Tibial artery (tissue), 4 donors: ENCODE measurements at regions not wholly inside any gene's neighbourhood (a gene's known extent, or its start where the extent isn't known, plus 50 kb on each side); places are given as distances from the start of the nearest gene placed in this dataset.
"Not testable (repeated sequence)": the region's sequence is repeated elsewhere in the genome, so short reads cannot be mapped to it uniquely, and the experiment has no call there.

ENCODE experiments used
- DNase-seq, 2 donors: peaks; one replicate each; pipeline ENCODE4 v3.0.0-alpha.2; 2019
- H3K27ac ChIP-seq, 2 donors: fragments of 200-600 bp; sonication (generic) in 1 of 2; 1 replicate in 1 of 2; 2 replicates in 1 of 2; pipeline ENCODE4 v1.5.1; 2018 to 2019; ENCODE audit warnings: mild to moderate bottlenecking in 1 of 2
- H3K27me3 ChIP-seq, 2 donors: fragments of 200-600 bp; sonication (generic) in 1 of 2; one replicate each; pipeline versions ENCODE4 v1.5.1 to v1.6.0; 2016 to 2019
- H3K36me3 ChIP-seq, 3 donors: fragments of 200-600 bp; sonication (generic) in 2 of 3; one replicate each; pipeline ENCODE4 v1.5.1; 2016 to 2019; ENCODE audit warnings: mild to moderate bottlenecking in 2 of 3
- H3K4me1 ChIP-seq, 4 donors: fragments of 200-600 bp; sonication (generic) in 2 of 4; 1 replicate in 3 of 4; 2 replicates in 1 of 4; pipeline ENCODE4 v1.5.1; 2016 to 2019
- H3K4me3 ChIP-seq, 2 donors: fragments of 200-600 bp; sonication (generic) in 1 of 2; 1 replicate in 1 of 2; 2 replicates in 1 of 2; pipeline ENCODE4 v1.5.1; 2018 to 2019; ENCODE audit warnings: mild to moderate bottlenecking in 2 of 2
- H3K9me3 ChIP-seq, 3 donors: fragments of 200-600 bp; sonication (generic) in 1 of 3; one replicate each; pipeline ENCODE4 v1.5.1; 2016 to 2019
- intact Hi-C: fragments of 100-400 bp; cut with DNase I; formaldehyde crosslinking; loops from one replicate; pipeline ENCODE4 v1.15.0; 2023; ENCODE audit warnings: low total_unique reads
- TF ChIP-seq, protein P1 (sequence below), 2 experiments: fragments of 200-600 bp in 1 of 2; fragments of 450-650 bp in 1 of 2; IDR thresholded peaks; one replicate each; pipeline ENCODE4 v1.5.1; 2017 to 2019; ENCODE audit warnings: antibody characterized with exemption in 2 of 2, mild to moderate bottlenecking in 1 of 2, moderate library complexity in 1 of 2

DNA sequence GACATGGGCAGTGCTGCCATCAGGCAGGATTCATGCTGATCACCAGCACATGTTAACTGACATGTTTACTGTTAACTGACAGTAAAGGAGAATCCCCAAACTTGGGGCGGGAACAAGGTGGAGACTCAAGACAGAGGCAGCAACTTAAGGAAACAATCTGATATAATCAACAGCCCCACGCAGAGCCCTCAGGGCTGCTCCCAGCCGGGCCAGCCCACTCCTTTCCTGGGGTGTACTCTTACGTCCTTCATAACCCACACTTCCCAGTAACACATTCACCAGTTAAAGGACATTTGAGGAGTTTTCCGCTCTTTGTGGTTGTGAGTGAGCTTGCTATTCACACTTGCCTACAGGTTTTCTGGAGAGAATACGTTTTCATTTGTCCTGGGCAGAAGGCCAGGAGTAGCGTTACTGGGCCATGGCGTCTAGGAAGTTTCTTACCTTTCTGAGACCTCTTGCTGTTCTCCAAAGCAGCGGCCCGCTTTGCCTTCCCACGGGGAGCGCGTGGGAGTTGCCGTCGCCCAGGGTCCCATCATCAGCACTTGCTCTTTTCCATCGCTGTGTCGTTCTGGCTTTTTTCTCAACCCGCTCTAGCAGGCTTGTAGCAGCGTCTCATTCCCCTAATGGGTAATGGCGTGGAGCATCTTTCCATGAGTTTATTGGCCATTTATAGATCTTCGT lies 56.4 kb downstream of the FOXF2 start:
- Histone ChIP-seq H3K27me3 (peaks cover 0 to 34% of the 10 kb centered on the region in 2 donors), H3K4me1 (no peaks in the 10 kb centered on the region), H3K9me3 (peaks cover 0 to 3% (median 3%) of the 10 kb centered on the region in 3 donors), H3K4me3 (no peak overlapping the region), H3K27ac (no peak overlapping the region), H3K36me3 (no peaks in the 10 kb centered on the region)
- DNase-seq = no peak
- intact Hi-C loops = no loop called here
- TF ChIP-seq, protein P1, sequence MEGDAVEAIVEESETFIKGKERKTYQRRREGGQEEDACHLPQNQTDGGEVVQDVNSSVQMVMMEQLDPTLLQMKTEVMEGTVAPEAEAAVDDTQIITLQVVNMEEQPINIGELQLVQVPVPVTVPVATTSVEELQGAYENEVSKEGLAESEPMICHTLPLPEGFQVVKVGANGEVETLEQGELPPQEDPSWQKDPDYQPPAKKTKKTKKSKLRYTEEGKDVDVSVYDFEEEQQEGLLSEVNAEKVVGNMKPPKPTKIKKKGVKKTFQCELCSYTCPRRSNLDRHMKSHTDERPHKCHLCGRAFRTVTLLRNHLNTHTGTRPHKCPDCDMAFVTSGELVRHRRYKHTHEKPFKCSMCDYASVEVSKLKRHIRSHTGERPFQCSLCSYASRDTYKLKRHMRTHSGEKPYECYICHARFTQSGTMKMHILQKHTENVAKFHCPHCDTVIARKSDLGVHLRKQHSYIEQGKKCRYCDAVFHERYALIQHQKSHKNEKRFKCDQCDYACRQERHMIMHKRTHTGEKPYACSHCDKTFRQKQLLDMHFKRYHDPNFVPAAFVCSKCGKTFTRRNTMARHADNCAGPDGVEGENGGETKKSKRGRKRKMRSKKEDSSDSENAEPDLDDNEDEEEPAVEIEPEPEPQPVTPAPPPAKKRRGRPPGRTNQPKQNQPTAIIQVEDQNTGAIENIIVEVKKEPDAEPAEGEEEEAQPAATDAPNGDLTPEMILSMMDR (IDR thresholded peaks at IDR 0.05) = no peak

DNA sequence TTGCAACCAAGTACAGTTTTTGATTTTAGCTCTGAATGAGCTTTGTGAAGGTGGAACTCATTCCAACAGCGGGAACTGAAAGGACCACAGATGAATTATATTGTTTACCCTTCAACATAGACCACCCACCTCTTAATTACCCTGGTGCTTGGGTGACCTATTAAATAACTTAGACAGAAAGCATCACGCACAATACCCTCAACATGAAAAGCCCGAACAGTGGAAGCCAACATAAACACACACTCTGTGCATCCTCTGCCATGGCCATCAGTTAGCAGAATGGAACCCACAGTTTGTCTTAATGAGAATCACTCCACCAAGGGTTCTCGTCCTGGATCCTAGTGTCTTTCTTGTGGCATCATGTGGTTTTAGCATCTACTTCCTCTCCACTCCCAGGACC lies 60.5 kb downstream of the FOXF2 start:
- Histone ChIP-seq H3K4me1 (no peaks in the 10 kb centered on the region), H3K27ac (no peak overlapping the region), H3K4me3 (no peak overlapping the region), H3K36me3 (no peaks in the 10 kb centered on the region), H3K27me3 (peaks cover 0 to 31% of the 10 kb centered on the region in 2 donors), H3K9me3 (peaks cover 0 to 13% (median 5%) of the 10 kb centered on the region in 3 donors)
- TF ChIP-seq, protein P1 (IDR thresholded peaks at IDR 0.05) = no peak
- DNase-seq = no peak
- intact Hi-C loops = no loop called here

DNA sequence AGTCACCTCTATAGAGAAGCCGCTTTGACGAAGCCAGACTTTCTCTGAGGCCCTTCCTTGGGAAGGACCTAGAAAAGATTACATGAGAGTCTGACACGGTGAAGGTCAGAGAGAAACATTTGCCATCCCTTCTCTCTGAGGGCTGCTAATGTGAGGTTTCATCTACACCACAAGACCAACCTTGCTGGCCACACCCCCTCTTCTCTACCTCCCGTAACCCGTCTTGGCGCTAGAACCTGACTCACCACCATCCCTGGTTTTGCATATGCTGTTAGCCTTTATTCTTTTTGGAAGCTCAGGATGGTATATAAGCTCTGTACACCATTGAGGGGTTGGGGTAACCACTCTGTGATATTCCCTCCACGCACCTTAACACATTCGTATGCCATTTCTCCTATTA lies 63.6 kb downstream of the FOXF2 start:
- H3K27me3 ChIP-seq = peaks cover 0 to 15% of the 10 kb centered on the region in 2 donors
- peaks cover 0 to 13% (median 5%) of the 10 kb centered on the region in 3 donors for H3K9me3 ChIP-seq
- no peaks in the 10 kb centered on the region for H3K4me1 ChIP-seq
- H3K27ac ChIP-seq = no peak overlapping the region
- intact Hi-C loops = no loop called here
- no peak for DNase-seq
- no peaks in the 10 kb centered on the region for H3K36me3 ChIP-seq
- TF ChIP-seq, protein P1 (IDR thresholded peaks at IDR 0.05) = no peak
- H3K4me3 ChIP-seq = no peak overlapping the region

DNA sequence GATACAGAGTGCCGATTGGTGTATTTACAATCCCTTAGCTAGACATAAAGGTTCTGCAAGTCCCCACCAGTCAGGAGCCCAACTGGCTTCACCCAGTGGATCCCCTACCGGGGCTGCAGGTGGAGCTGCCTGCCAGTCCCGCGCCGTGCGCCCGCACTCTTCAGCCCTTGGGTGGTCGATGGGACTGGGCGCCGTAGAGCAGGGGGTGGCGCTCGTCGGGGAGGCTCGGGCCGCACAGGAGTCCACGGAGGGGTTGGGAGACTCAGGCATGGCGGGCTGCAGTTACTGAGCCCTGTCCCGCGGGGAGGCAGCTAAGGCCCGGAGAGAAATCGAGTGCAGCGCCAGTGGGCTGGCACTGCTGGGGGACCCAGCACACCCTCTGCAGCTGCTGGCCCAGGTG lies 67.4 kb downstream of the FOXF2 start:
- H3K4me3 ChIP-seq, intact Hi-C loops, H3K36me3 ChIP-seq, H3K27me3 ChIP-seq, H3K9me3 ChIP-seq, H3K27ac ChIP-seq, DNase-seq, H3K4me1 ChIP-seq: not testable (repeated sequence)

DNA sequence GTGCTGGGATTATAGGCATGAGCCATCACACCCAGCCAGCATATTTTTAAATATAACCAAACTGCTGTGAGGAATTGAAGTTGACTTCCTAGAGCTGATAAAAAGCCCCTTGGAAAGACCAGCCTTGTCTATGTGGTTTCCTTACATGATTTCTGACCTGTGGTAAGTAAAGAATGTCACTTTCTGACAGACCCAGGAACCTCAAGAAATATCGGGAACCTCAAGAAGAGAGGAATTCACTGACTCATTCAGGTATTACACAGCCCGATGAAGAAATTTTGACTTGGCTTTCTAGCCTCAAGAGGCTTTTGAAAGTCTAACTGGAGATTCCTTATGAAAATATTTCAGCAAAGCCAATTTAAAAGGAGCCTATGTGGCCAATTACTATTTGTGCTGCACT lies 71.8 kb downstream of the FOXF2 start:
- Histone ChIP-seq H3K36me3 (no peaks in the 10 kb centered on the region), H3K4me1 (no peaks in the 10 kb centered on the region), H3K9me3 (no peaks in the 10 kb centered on the region), H3K4me3 (no peak overlapping the region), H3K27ac (no peak overlapping the region), H3K27me3 (peaks cover 0 to 4% of the 10 kb centered on the region in 2 donors)
- no peak for DNase-seq
- TF ChIP-seq, protein P1 (IDR thresholded peaks at IDR 0.05) = no peak
- intact Hi-C loops = no loop called here

DNA sequence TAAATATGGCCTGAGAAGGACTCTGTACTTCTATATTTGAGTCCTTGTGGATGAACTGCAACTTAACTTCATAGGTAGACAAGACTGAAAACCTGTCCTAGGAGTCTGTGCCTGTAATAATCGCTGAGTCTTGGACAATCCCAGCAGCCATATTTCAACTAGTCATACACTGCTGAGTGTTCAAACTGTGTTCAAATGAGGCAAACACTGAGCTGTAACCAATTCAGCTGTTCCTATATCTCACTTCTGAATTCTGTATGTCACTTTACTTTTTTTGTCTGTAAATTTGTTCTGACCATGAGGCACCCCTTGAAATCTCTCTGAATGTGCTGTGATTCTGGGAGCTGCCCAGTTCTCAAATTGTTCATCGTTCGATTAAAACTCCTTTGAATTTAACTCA lies 72.4 kb downstream of the FOXF2 start:
- DNase-seq = no peak
- intact Hi-C loops = no loop called here
- Histone ChIP-seq H3K9me3 (no peaks in the 10 kb centered on the region), H3K27ac (no peak overlapping the region), H3K36me3 (no peaks in the 10 kb centered on the region), H3K4me1 (no peaks in the 10 kb centered on the region), H3K27me3 (peaks cover 0 to 4% of the 10 kb centered on the region in 2 donors), H3K4me3 (no peak overlapping the region)
- TF ChIP-seq, protein P1 (IDR thresholded peaks at IDR 0.05) = no peak
